GM12878 (cell line): ENCODE measurements at regions not wholly inside any gene's neighbourhood (a gene's known extent, or its start where the extent isn't known, plus 50 kb on each side); places are given as distances from the start of the nearest gene placed in this dataset.

Source experiments
- CBFB ChIP-seq: IDR thresholded peaks from 2 replicates; pipeline ENCODE4 v1.6.1; 2016; ENCODE audit warnings: antibody characterized with exemption, low read depth
- CREM ChIP-seq: IDR thresholded peaks from 2 replicates; pipeline ENCODE4 v1.6.1; 2014; ENCODE audit warnings: antibody characterized with exemption, low read depth
- CTCF ChIP-seq, 3 experiments: IDR thresholded peaks in 2 of 3; conservative IDR thresholded peaks in 1 of 3; 2 replicates each; pipeline ENCODE4 v1.5.1; 2011; ENCODE audit warnings: low read depth in 3 of 3, low read length in 3 of 3, mild to moderate bottlenecking in 3 of 3, control low read depth in 2 of 3, moderate library complexity in 2 of 3, inconsistent platforms in 1 of 3, mixed read lengths in 1 of 3; ENCODE audit not compliant: control insufficient read depth in 2 of 3, insufficient read depth in 1 of 3; ENCODE audit errors: extremely low read depth in 1 of 3
- ELK1 ChIP-seq: IDR thresholded peaks from 2 replicates; pipeline ENCODE4 v1.6.1; 2012; ENCODE audit warnings: low read depth, low read length, improper control_type of control experiment
- EP300 ChIP-seq, 2 experiments: fragments of 150-350 bp in 1 of 2; IDR thresholded peaks; 2 replicates each; pipeline ENCODE4 v1.6.1; 2011 to 2012; ENCODE audit warnings: low read depth in 2 of 2, low read length in 2 of 2, borderline replicate concordance in 1 of 2, improper control_type of control experiment in 1 of 2, inconsistent platforms in 1 of 2; ENCODE audit not compliant: control insufficient read depth in 1 of 2
- MAX ChIP-seq: IDR thresholded peaks from 2 replicates; pipeline ENCODE4 v1.6.1; 2012; ENCODE audit warnings: low read depth, low read length, improper control_type of control experiment
- NKRF ChIP-seq: fragments of 450-650 bp; conservative IDR thresholded peaks from 2 replicates; pipeline ENCODE4 v1.6.1; 2017; ENCODE audit warnings: mild to moderate bottlenecking, moderate library complexity
- PBX3 ChIP-seq: IDR thresholded peaks from 2 replicates; pipeline ENCODE4 v1.6.1; 2011; ENCODE audit warnings: mild to moderate bottlenecking, low read depth, low read length, moderate library complexity; ENCODE audit not compliant: insufficient replicate concordance
- POLR2A ChIP-seq: IDR thresholded peaks from 2 replicates; pipeline ENCODE4 v1.6.1; 2011; ENCODE audit warnings: low read depth, mild to moderate bottlenecking, low read length
- POLR2AphosphoS2 ChIP-seq: IDR thresholded peaks from 2 replicates; pipeline ENCODE4 v1.6.1; 2011; ENCODE audit warnings: low read depth, mild to moderate bottlenecking, low read length, improper control_type of control experiment, moderate library complexity
- SIN3A ChIP-seq: IDR thresholded peaks from 2 replicates; pipeline ENCODE4 v1.6.1; 2012; ENCODE audit warnings: low read depth, low read length, improper control_type of control experiment
- ZSCAN29 ChIP-seq: fragments of 450-650 bp; IDR thresholded peaks from 2 replicates; pipeline ENCODE4 v1.6.1; 2017; ENCODE audit warnings: mild to moderate bottlenecking, moderate library complexity

DNA sequence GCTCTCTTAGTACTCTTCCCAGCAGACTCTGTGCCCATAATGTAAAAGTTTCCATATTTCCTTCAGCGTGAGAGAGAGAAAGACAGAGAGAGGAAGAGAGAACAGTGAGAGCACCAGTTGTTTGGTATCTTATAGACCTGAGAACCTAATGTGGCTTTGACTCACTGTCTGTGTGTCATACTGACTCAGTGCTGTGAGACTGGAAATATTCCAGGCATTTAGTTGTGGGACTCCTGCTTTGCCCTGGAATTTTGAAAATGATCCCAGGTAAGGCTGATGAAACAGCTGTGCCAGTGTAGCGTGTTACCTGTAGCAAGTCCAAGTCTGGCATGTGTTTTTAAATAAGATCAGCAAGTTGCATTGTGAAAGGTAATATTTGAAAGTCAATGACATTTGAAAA lies 87.9 kb upstream of the KCNH7 start:
- TF ChIP-seq EP300 (IDR thresholded peaks at IDR 0.05; ENCODE audit: borderline replicate concordance in 1 of 2, control insufficient read depth in 1 of 2, low read depth in 2 of 2, low read length in 2 of 2): no peak
- no peak for TF ChIP-seq NKRF
- no peak for TF ChIP-seq ZSCAN29
- no peak for TF ChIP-seq CTCF (IDR thresholded peaks at IDR 0.05 in 2 of 3, conservative IDR thresholded peaks at IDR 0.05 in 1 of 3; ENCODE audit: control insufficient read depth in 2 of 3, extremely low read depth in 1 of 3, insufficient read depth in 1 of 3, low read depth in 3 of 3, low read length in 3 of 3)
- no peak for TF ChIP-seq CREM
- no peak for TF ChIP-seq ELK1
- TF ChIP-seq PBX3: no peak
- no peak for TF ChIP-seq MAX
- no peak for TF ChIP-seq SIN3A
- TF ChIP-seq POLR2AphosphoS2: no peak
- TF ChIP-seq POLR2A: no peak
- no peak for TF ChIP-seq CBFB
